ENCODE measurements at regions not wholly inside any gene's neighbourhood (a gene's known extent, or its start where the extent isn't known, plus 50 kb on each side); places are given as distances from the start of the nearest gene placed in this dataset.

GRCh38 chr1:38204698-38205097 lies 158.1 kb upstream of the POU3F1 start:
- Histone ChIP-seq H3K27me3 (ENCODE audit: insufficient read depth, low read length) (no peaks in the 10 kb centered on the region; the same call in 1 of the 2 replicates), H3K27ac (ENCODE audit: low read depth, low read length, poor library complexity, severe bottlenecking) (no peak overlapping the region), H3K9me2 (ENCODE audit: low read depth, low read length) (no peaks in the 10 kb centered on the region), H3F3A (ENCODE audit: insufficient read depth, low read length) (no peaks in the 10 kb centered on the region), H3K9ac (ENCODE audit: low read length) (no peak overlapping the region), H3K4me1 (ENCODE audit: insufficient read depth, low read length, severe bottlenecking) (no peaks in the 10 kb centered on the region), H3K4me3 (ENCODE audit: low read depth, low read length, poor library complexity, severe bottlenecking) (no peak overlapping the region), H4K20me1 (ENCODE audit: insufficient read depth, low read length) (no peaks in the 10 kb centered on the region), H3K79me2 (ENCODE audit: insufficient read depth, low read length) (no peaks in the 10 kb centered on the region), H3K4me2 (ENCODE audit: low read length) (no peak overlapping the region), H2AFZ (ENCODE audit: low read length) (no peak overlapping the region), H3K9me3 (ENCODE audit: low read length) (no peaks in the 10 kb centered on the region), H3K36me3 (ENCODE audit: insufficient read depth, low read length) (no peaks in the 10 kb centered on the region)
- TF ChIP-seq EZH2 (IDR thresholded peaks at IDR 0.05; ENCODE audit: borderline replicate concordance, low read length) (no peak), CTCF (IDR thresholded peaks at IDR 0.05; ENCODE audit: low read length) (no peak)

DNA sequence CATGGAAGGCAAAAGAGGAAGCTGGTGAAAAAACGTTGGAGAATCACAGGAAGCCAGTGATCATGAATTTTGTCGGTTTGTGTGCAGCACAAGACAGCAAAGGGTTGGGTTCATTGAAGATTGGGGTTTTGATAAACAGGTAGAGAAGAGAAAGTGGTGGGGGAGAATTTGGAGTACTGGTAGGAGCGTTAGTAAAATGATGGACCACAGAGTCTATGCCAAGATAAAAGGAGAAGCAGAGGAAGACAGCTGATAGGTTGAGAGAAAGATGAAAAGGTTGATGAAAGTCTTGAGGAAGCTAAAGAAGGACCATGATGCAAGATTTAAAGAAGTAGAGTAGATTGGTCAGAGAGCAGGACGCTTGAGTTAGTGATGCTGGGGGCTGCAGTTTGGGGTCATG lies 156.8 kb upstream of the POU3F1 start:
- Histone ChIP-seq H3K9me3 (ENCODE audit: low read length) (no peaks in the 10 kb centered on the region), H3K4me3 (ENCODE audit: low read depth, low read length, poor library complexity, severe bottlenecking) (no peak overlapping the region), H3K36me3 (ENCODE audit: insufficient read depth, low read length) (no peaks in the 10 kb centered on the region), H3K4me2 (ENCODE audit: low read length) (no peak overlapping the region), H3K4me1 (ENCODE audit: insufficient read depth, low read length, severe bottlenecking) (no peaks in the 10 kb centered on the region), H3F3A (ENCODE audit: insufficient read depth, low read length) (no peaks in the 10 kb centered on the region), H3K9me2 (ENCODE audit: low read depth, low read length) (no peaks in the 10 kb centered on the region), H3K27ac (ENCODE audit: low read depth, low read length, poor library complexity, severe bottlenecking) (no peak overlapping the region), H2AFZ (ENCODE audit: low read length) (no peak overlapping the region), H3K9ac (ENCODE audit: low read length) (no peak overlapping the region), H4K20me1 (ENCODE audit: insufficient read depth, low read length) (no peaks in the 10 kb centered on the region), H3K27me3 (ENCODE audit: insufficient read depth, low read length) (no peaks in the 10 kb centered on the region; the same call in 1 of the 2 replicates), H3K79me2 (ENCODE audit: insufficient read depth, low read length) (no peaks in the 10 kb centered on the region)
- TF ChIP-seq EZH2 (IDR thresholded peaks at IDR 0.05; ENCODE audit: borderline replicate concordance, low read length) (no peak), CTCF (IDR thresholded peaks at IDR 0.05; ENCODE audit: low read length) (no peak)

DNA sequence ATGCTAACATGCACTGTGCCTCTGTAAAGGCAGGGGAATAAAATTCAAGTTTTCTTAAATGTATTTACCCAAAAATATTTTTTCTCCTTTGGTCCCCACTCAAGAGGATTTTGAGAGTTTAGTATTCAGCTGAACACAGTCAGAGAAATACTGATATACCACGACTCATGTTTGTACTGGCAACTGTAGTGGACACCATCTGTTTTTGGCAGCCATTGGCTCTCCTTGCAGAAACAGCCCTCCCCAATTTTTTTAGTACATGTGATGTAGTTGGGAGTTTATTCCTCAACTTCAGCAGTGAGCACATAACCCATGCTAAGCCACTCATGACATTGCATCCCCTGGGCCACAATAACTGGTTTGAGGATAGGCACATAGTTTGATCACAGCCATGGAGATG lies 154.8 kb upstream of the POU3F1 start:
- Histone ChIP-seq H3K9me3 (ENCODE audit: low read length) (no peaks in the 10 kb centered on the region), H2AFZ (ENCODE audit: low read length) (no peak overlapping the region), H3K27ac (ENCODE audit: low read depth, low read length, poor library complexity, severe bottlenecking) (no peak overlapping the region), H4K20me1 (ENCODE audit: insufficient read depth, low read length) (no peaks in the 10 kb centered on the region), H3K27me3 (ENCODE audit: insufficient read depth, low read length) (no peaks in the 10 kb centered on the region; the same call in 1 of the 2 replicates), H3K79me2 (ENCODE audit: insufficient read depth, low read length) (no peaks in the 10 kb centered on the region), H3K36me3 (ENCODE audit: insufficient read depth, low read length) (no peaks in the 10 kb centered on the region), H3K9ac (ENCODE audit: low read length) (no peak overlapping the region), H3K9me2 (ENCODE audit: low read depth, low read length) (no peaks in the 10 kb centered on the region), H3F3A (ENCODE audit: insufficient read depth, low read length) (no peaks in the 10 kb centered on the region), H3K4me1 (ENCODE audit: insufficient read depth, low read length, severe bottlenecking) (no peaks in the 10 kb centered on the region), H3K4me3 (ENCODE audit: low read depth, low read length, poor library complexity, severe bottlenecking) (no peak overlapping the region), H3K4me2 (ENCODE audit: low read length) (no peak overlapping the region)
- TF ChIP-seq EZH2 (IDR thresholded peaks at IDR 0.05; ENCODE audit: borderline replicate concordance, low read length) (no peak), CTCF (IDR thresholded peaks at IDR 0.05; ENCODE audit: low read length) (no peak)

Data from OCI-LY1 (cell line).